H1 (cell line): ENCODE measurements at regions not wholly inside any gene's neighbourhood (a gene's known extent, or its start where the extent isn't known, plus 50 kb on each side); places are given as distances from the start of the nearest gene placed in this dataset.

Experiments used
- BCL11A ChIP-seq, 2 experiments: IDR thresholded peaks; one replicate each; pipeline ENCODE4 v1.6.1; 2011; ENCODE audit warnings: low read depth in 2 of 2, low read length in 2 of 2, mild to moderate bottlenecking in 2 of 2
- JUN ChIP-seq: IDR thresholded peaks from 2 replicates; pipeline ENCODE4 v1.6.1; 2011; ENCODE audit warnings: low read depth, mild to moderate bottlenecking, improper control_type of control experiment, low read length
- MAFK ChIP-seq: IDR thresholded peaks from 2 replicates; pipeline ENCODE4 v1.6.1; 2012; ENCODE audit warnings: low read depth, mild to moderate bottlenecking, improper control_type of control experiment, low read length
- NRF1 ChIP-seq: IDR thresholded peaks from 2 replicates; pipeline ENCODE4 v1.6.1; 2011; ENCODE audit warnings: mild to moderate bottlenecking, low read depth, low read length, improper control_type of control experiment
- TF ChIP-seq, protein P1 (sequence below): fragments of 300-600 bp; sonication (generic); IDR thresholded peaks from 2 replicates; pipeline ENCODE4 v1.7.1; 2012; ENCODE audit warnings: low read length, moderate library complexity, mild to moderate bottlenecking, inconsistent platforms; ENCODE audit not compliant: insufficient replicate concordance
- TF ChIP-seq, protein P2 (sequence below): IDR thresholded peaks from 2 replicates; pipeline ENCODE4 v1.6.1; 2011; ENCODE audit warnings: low read length, improper control_type of control experiment

DNA sequence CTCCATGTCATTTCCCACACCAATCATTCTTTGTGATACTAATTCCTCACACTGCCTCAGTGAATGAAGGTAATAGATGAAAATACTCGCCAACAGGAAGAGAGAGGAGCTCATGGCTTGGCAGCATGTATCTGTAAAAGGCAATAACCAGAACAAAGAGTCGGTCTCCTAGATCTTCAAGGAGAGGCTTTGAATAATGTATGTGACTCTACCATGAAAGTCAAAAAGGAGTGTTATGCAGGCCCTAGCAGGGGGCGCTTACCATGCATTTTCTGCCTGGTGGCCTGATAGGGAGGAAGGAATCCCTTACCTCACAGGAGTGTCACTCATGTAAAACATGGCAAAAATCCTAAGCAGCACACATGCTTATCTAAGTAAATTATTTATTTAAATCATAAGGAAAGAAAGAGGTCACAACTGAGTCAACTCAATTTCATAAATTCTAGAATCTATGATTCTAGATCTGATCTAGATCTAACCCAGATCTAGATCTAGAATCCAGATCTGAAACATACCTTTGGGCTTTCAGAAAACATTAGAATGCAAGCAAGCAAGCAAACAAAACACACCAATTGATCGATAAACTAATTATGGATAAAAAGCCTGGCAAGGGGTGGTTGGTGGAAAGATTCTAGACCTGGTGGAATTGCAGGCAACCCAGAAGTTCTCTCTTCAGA, 226.3 kb upstream of the KLF6 start (continued):
- TF ChIP-seq, protein P1, sequence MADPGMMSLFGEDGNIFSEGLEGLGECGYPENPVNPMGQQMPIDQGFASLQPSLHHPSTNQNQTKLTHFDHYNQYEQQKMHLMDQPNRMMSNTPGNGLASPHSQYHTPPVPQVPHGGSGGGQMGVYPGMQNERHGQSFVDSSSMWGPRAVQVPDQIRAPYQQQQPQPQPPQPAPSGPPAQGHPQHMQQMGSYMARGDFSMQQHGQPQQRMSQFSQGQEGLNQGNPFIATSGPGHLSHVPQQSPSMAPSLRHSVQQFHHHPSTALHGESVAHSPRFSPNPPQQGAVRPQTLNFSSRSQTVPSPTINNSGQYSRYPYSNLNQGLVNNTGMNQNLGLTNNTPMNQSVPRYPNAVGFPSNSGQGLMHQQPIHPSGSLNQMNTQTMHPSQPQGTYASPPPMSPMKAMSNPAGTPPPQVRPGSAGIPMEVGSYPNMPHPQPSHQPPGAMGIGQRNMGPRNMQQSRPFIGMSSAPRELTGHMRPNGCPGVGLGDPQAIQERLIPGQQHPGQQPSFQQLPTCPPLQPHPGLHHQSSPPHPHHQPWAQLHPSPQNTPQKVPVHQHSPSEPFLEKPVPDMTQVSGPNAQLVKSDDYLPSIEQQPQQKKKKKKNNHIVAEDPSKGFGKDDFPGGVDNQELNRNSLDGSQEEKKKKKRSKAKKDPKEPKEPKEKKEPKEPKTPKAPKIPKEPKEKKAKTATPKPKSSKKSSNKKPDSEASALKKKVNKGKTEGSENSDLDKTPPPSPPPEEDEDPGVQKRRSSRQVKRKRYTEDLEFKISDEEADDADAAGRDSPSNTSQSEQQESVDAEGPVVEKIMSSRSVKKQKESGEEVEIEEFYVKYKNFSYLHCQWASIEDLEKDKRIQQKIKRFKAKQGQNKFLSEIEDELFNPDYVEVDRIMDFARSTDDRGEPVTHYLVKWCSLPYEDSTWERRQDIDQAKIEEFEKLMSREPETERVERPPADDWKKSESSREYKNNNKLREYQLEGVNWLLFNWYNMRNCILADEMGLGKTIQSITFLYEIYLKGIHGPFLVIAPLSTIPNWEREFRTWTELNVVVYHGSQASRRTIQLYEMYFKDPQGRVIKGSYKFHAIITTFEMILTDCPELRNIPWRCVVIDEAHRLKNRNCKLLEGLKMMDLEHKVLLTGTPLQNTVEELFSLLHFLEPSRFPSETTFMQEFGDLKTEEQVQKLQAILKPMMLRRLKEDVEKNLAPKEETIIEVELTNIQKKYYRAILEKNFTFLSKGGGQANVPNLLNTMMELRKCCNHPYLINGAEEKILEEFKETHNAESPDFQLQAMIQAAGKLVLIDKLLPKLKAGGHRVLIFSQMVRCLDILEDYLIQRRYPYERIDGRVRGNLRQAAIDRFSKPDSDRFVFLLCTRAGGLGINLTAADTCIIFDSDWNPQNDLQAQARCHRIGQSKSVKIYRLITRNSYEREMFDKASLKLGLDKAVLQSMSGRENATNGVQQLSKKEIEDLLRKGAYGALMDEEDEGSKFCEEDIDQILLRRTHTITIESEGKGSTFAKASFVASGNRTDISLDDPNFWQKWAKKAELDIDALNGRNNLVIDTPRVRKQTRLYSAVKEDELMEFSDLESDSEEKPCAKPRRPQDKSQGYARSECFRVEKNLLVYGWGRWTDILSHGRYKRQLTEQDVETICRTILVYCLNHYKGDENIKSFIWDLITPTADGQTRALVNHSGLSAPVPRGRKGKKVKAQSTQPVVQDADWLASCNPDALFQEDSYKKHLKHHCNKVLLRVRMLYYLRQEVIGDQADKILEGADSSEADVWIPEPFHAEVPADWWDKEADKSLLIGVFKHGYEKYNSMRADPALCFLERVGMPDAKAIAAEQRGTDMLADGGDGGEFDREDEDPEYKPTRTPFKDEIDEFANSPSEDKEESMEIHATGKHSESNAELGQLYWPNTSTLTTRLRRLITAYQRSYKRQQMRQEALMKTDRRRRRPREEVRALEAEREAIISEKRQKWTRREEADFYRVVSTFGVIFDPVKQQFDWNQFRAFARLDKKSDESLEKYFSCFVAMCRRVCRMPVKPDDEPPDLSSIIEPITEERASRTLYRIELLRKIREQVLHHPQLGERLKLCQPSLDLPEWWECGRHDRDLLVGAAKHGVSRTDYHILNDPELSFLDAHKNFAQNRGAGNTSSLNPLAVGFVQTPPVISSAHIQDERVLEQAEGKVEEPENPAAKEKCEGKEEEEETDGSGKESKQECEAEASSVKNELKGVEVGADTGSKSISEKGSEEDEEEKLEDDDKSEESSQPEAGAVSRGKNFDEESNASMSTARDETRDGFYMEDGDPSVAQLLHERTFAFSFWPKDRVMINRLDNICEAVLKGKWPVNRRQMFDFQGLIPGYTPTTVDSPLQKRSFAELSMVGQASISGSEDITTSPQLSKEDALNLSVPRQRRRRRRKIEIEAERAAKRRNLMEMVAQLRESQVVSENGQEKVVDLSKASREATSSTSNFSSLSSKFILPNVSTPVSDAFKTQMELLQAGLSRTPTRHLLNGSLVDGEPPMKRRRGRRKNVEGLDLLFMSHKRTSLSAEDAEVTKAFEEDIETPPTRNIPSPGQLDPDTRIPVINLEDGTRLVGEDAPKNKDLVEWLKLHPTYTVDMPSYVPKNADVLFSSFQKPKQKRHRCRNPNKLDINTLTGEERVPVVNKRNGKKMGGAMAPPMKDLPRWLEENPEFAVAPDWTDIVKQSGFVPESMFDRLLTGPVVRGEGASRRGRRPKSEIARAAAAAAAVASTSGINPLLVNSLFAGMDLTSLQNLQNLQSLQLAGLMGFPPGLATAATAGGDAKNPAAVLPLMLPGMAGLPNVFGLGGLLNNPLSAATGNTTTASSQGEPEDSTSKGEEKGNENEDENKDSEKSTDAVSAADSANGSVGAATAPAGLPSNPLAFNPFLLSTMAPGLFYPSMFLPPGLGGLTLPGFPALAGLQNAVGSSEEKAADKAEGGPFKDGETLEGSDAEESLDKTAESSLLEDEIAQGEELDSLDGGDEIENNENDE, result no peak
- TF ChIP-seq, protein P2, sequence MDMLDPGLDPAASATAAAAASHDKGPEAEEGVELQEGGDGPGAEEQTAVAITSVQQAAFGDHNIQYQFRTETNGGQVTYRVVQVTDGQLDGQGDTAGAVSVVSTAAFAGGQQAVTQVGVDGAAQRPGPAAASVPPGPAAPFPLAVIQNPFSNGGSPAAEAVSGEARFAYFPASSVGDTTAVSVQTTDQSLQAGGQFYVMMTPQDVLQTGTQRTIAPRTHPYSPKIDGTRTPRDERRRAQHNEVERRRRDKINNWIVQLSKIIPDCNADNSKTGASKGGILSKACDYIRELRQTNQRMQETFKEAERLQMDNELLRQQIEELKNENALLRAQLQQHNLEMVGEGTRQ, result no peak
- TF ChIP-seq NRF1 (no peak), MAFK (no peak), BCL11A (IDR thresholded peaks at IDR 0.05; ENCODE audit: low read depth in 2 of 2, low read length in 2 of 2) (no peak), JUN (no peak)
- TF ChIP-seq, all 59 proteins: peak for 0
